K562 (cell line): ENCODE measurements at regions not wholly inside any gene's neighbourhood (a gene's known extent, or its start where the extent isn't known, plus 50 kb on each side); places are given as distances from the start of the nearest gene placed in this dataset.

Experiments used
- ATAC-seq: fragments of 200-7000 bp; cut with Tn5 transposase; 3 replicates; pipeline ENCODE4 v1.9.1; 2020; ENCODE audit warnings: moderate library complexity
- BruUV-seq: library from RNA; stranded (reverse); fragments of 400-500 nt; replicated peaks from 2 replicates; lab custom pipeline; 2021; lab: Mats Ljungman, UMichigan
- CTCF ChIA-PET: fragments of 300-600 bp; formaldehyde crosslinking; extraction: SDS; loops from one replicate; lab custom pipeline; 2021; ENCODE audit warnings: low intra/inter-chr PET ratio; lab: Yijun Ruan, JAX
- POLR2A ChIA-PET: fragments of 300-600, 350-650 bp; sonication (Branson Sonifier 250); formaldehyde crosslinking; extraction: SDS; loops from one replicate; lab custom pipeline; 2021; ENCODE audit warnings: antibody characterized with exemption, inconsistent platforms; lab: Yijun Ruan, JAX
- DNase-seq, 4 experiments: peaks; one replicate each; pipeline versions ENCODE4 v3.0.0 to v3.0.0-alpha.2; 2011 to 2018; ENCODE audit warnings: low spot score in 3 of 4, mixed read lengths in 3 of 4; ENCODE audit errors: extremely low read depth in 1 of 4
- FAIRE-seq: peaks from 2 replicates; lab custom pipeline; 2011; peaks lifted over from hg19 to GRCh38; lab: Jason Lieb, UNC
- H2AFZ ChIP-seq: 2 replicates; pipeline ENCODE4 v1.6.0; 2011; ENCODE audit warnings: low read depth, low read length, control low read depth, inconsistent platforms
- H3K27ac ChIP-seq: fragments of 200-600 bp; 3 replicates; pipeline ENCODE4 v1.8.0; 2011; ENCODE audit warnings: low read depth, mild to moderate bottlenecking, control low read depth, inconsistent platforms, low read length, moderate library complexity, mixed read lengths; ENCODE audit errors: extremely low read depth
- H3K27me3 ChIP-seq, 2 experiments: fragments of 300-600 bp in 1 of 2; 2 replicates in 1 of 2; 3 replicates in 1 of 2; pipeline versions ENCODE4 v1.6.0 to v1.8.0; 2011; ENCODE audit warnings: inconsistent platforms in 2 of 2, low read length in 2 of 2, mild to moderate bottlenecking in 1 of 2, mixed read lengths in 1 of 2, moderate library complexity in 1 of 2; ENCODE audit not compliant: control insufficient read depth in 2 of 2, insufficient read depth in 2 of 2
- H3K36me3 ChIP-seq: fragments of 300-600 bp; 3 replicates; pipeline ENCODE4 v1.8.0; 2011; ENCODE audit warnings: mild to moderate bottlenecking, low read length, inconsistent platforms; ENCODE audit not compliant: control insufficient read depth, insufficient read depth
- H3K4me1 ChIP-seq, 2 experiments: fragments of 200-600 bp in 1 of 2; replicated peaks in 1 of 2; 2 replicates in 1 of 2; 3 replicates in 1 of 2; pipeline versions ENCODE4 v1.5.1 to v1.8.0; 2011; ENCODE audit warnings: inconsistent platforms in 2 of 2, low read length in 2 of 2, mild to moderate bottlenecking in 1 of 2, mixed read lengths in 1 of 2, moderate library complexity in 1 of 2; ENCODE audit not compliant: control insufficient read depth in 2 of 2, insufficient read depth in 2 of 2
- H3K4me2 ChIP-seq: 2 replicates; pipeline ENCODE4 v1.6.1; 2011; ENCODE audit warnings: low read length, control low read depth, inconsistent platforms, mixed read lengths; ENCODE audit not compliant: insufficient read depth
- H3K4me3 ChIP-seq: fragments of 200-600 bp; sonication (generic), shearing (Covaris generic); 2 replicates; pipeline ENCODE4 v1.5.1; 2016; ENCODE audit warnings: control low read depth, inconsistent platforms
- H3K79me2 ChIP-seq: fragments of 200-600 bp; 3 replicates; pipeline ENCODE4 v1.8.0; 2011; ENCODE audit warnings: low read length, inconsistent platforms; ENCODE audit not compliant: control insufficient read depth, insufficient read depth
- H3K9ac ChIP-seq, 2 experiments: 2 replicates each; pipeline versions ENCODE4 v1.6.0 to v1.6.1; 2011; ENCODE audit warnings: low read depth in 2 of 2, low read length in 2 of 2, control low read depth in 1 of 2, inconsistent platforms in 1 of 2, mild to moderate bottlenecking in 1 of 2, mixed read lengths in 1 of 2; ENCODE audit not compliant: insufficient read depth in 1 of 2
- H3K9me1 ChIP-seq: one replicate; pipeline ENCODE4 v1.6.0; 2011; ENCODE audit warnings: inconsistent platforms, mild to moderate bottlenecking, low read length, moderate library complexity; ENCODE audit not compliant: control insufficient read depth, insufficient read depth
- H3K9me3 ChIP-seq: replicated peaks from 2 replicates; pipeline ENCODE4 v1.5.1; 2011; ENCODE audit warnings: low read depth, low read length, inconsistent platforms; ENCODE audit not compliant: control insufficient read depth, insufficient read depth
- H4K20me1 ChIP-seq: replicated peaks from 2 replicates; pipeline ENCODE4 v1.6.1; 2011; ENCODE audit warnings: low read length, inconsistent platforms, mixed read lengths; ENCODE audit not compliant: control insufficient read depth, insufficient read depth
- ZNF224 ChIP-seq: sonication (generic); formaldehyde crosslinking; IDR thresholded peaks from 2 replicates; pipeline ENCODE4 v1.8.0; 2022; ENCODE audit warnings: mild to moderate bottlenecking, missing genetic modification reagents
- ZNF311 ChIP-seq: fragments of 250-450 bp; sonication (Bioruptor Pico); IDR thresholded peaks from 2 replicates; pipeline ENCODE4 v1.4.0; 2020; ENCODE audit warnings: mild to moderate bottlenecking, moderate library complexity
- WGBS: fragments of 100-300 bp; shearing (Covaris generic); methylation state at CpG from one replicate; pipeline ENCODE4 v1.1.6; 2016; ENCODE audit warnings: low coverage, mixed read lengths; ENCODE audit not compliant: insufficient coverage; ENCODE audit errors: missing lambda C conversion rate; 5-methylcytosine and 5-hydroxymethylcytosine counted together
- in situ Hi-C: fragments of 300-500 bp; cut with MboI; formaldehyde crosslinking; loops from 4 replicates; pipeline ENCODE4 v1.15.0; 2018; ENCODE audit warnings: inconsistent platforms, mixed read lengths
- intact Hi-C: fragments of 100-400 bp; cut with micrococcal nuclease; formaldehyde crosslinking; loops from 2 replicates; pipeline ENCODE4 v1.14.2; 2022
- TF ChIP-seq, protein P1 (sequence below), 2 experiments: fragments of 450-650 bp in 1 of 2; sonication (generic) in 1 of 2; formaldehyde crosslinking in 1 of 2; IDR thresholded peaks; 2 replicates each; pipeline versions ENCODE4 v1.7.1 to v1.9.0; 2016 to 2022; ENCODE audit warnings: inconsistent platforms in 1 of 2, mild to moderate bottlenecking in 1 of 2, missing genetic modification reagents in 1 of 2

DNA sequence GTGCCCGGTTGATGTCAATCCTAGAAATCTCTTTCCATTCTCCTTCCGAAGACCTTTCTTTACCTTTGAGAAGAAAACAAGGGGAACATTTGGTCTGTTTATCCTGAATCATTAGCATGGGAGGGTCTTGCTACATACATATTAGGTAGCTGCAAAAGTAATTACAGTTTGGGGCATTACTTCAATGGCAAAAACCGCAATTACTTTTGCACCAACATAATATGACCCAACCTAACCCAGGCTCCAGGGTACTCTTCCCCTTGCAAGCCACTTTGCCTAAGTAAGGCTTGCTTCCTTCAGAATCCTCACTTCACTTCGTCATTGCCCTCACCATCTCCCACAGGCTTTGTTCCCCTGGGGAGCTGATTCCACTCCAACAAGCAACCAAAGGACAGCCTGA, 662.7 kb downstream of the DIAPH3 start:
- Histone ChIP-seq H3K79me2 (no peaks in the 10 kb centered on the region), H3K9me3 (no peaks in the 10 kb centered on the region), H3K27me3 (no peaks in the 10 kb centered on the region; a peak in 2 of 5 replicates), H3K27ac (no peak overlapping the region), H4K20me1 (no peaks in the 10 kb centered on the region), H3K4me2 (no peak overlapping the region), H3K9ac (no peak overlapping the region), H3K4me1 (peaks cover 0 to 2% of the 10 kb centered on the region in 2 experiments; a peak in 2 of 5 replicates), H3K36me3 (no peaks in the 10 kb centered on the region), H3K9me1 (no peaks in the 10 kb centered on the region), H2AFZ (no peak overlapping the region), H3K4me3 (no peak overlapping the region)
- no TSS peak for BruUV-seq
- FAIRE-seq (no peak), DNase-seq (no peak), ATAC-seq (no peak)
- TF ChIP-seq, protein P1, sequence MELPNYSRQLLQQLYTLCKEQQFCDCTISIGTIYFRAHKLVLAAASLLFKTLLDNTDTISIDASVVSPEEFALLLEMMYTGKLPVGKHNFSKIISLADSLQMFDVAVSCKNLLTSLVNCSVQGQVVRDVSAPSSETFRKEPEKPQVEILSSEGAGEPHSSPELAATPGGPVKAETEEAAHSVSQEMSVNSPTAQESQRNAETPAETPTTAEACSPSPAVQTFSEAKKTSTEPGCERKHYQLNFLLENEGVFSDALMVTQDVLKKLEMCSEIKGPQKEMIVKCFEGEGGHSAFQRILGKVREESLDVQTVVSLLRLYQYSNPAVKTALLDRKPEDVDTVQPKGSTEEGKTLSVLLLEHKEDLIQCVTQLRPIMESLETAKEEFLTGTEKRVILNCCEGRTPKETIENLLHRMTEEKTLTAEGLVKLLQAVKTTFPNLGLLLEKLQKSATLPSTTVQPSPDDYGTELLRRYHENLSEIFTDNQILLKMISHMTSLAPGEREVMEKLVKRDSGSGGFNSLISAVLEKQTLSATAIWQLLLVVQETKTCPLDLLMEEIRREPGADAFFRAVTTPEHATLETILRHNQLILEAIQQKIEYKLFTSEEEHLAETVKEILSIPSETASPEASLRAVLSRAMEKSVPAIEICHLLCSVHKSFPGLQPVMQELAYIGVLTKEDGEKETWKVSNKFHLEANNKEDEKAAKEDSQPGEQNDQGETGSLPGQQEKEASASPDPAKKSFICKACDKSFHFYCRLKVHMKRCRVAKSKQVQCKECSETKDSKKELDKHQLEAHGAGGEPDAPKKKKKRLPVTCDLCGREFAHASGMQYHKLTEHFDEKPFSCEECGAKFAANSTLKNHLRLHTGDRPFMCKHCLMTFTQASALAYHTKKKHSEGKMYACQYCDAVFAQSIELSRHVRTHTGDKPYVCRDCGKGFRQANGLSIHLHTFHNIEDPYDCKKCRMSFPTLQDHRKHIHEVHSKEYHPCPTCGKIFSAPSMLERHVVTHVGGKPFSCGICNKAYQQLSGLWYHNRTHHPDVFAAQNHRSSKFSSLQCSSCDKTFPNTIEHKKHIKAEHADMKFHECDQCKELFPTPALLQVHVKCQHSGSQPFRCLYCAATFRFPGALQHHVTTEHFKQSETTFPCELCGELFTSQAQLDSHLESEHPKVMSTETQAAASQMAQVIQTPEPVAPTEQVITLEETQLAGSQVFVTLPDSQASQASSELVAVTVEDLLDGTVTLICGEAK (IDR thresholded peaks at IDR 0.05): 0 out of 2 replicates have a peak, but pooled peaks have one; percentile 36
- TF ChIP-seq, protein P1 (CRISPR knock-in tag; IDR thresholded peaks at IDR 0.05): no peak
- TF ChIP-seq ZNF311 (CRISPR knock-in tag) (no peak), ZNF224 (no peak)
- ChIA-PET CTCF (no interaction called here), POLR2A (no interaction called here)
- intact Hi-C loops (no loop called here), in situ Hi-C loops (no loop called here)
- 20% methylated on average over 4 of the region's 4 CpGs for WGBS
